SK-N-SH treated with all-trans-retinoic acid at 6 μM for 48 hours (cell line): ENCODE measurements at regions not wholly inside any gene's neighbourhood (a gene's known extent, or its start where the extent isn't known, plus 50 kb on each side); places are given as distances from the start of the nearest gene placed in this dataset.

Source experiments
- ATAC-seq: fragments of 200-7000 bp; cut with Tn5 transposase; 3 replicates; pipeline ENCODE4 v1.9.1; 2020; ENCODE audit warnings: mild to moderate bottlenecking, moderate library complexity
- ARNTL ChIP-seq: fragments of 450-650 bp; formaldehyde crosslinking; IDR thresholded peaks from 2 replicates; pipeline ENCODE4 v1.5.0; 2020; ENCODE audit warnings: low read depth, mild to moderate bottlenecking, moderate library complexity, borderline replicate concordance
- BACH2 ChIP-seq: fragments of 250-450 bp; sonication (Bioruptor Pico); IDR thresholded peaks from 2 replicates; pipeline ENCODE4 v1.9.0; 2021; ENCODE audit warnings: mild to moderate bottlenecking, borderline replicate concordance
- CSDC2 ChIP-seq: fragments of 250-450 bp; sonication (Bioruptor Pico); IDR thresholded peaks from 2 replicates; pipeline ENCODE4 v1.5.0; 2020; ENCODE audit warnings: mild to moderate bottlenecking, moderate library complexity
- CSRNP3 ChIP-seq: fragments of 250-450 bp; sonication (Bioruptor Pico); IDR thresholded peaks from 2 replicates; pipeline ENCODE4 v1.5.1; 2021; ENCODE audit warnings: mild to moderate bottlenecking, moderate library complexity
- ESRRG ChIP-seq: fragments of 250-450 bp; sonication (Bioruptor Pico); IDR thresholded peaks from 2 replicates; pipeline ENCODE4 v1.6.1; 2021; ENCODE audit warnings: mild to moderate bottlenecking
- GLIS3 ChIP-seq: fragments of 250-450 bp; sonication (Bioruptor Pico); IDR thresholded peaks from 2 replicates; pipeline ENCODE4 v1.5.0; 2020; ENCODE audit warnings: mild to moderate bottlenecking, moderate library complexity
- ISL1 ChIP-seq: fragments of 250-450 bp; sonication (Bioruptor Pico); IDR thresholded peaks from 2 replicates; pipeline ENCODE4 v2.1.2; 2022; ENCODE audit warnings: mild to moderate bottlenecking, moderate library complexity
- PATZ1 ChIP-seq: fragments of 250-450 bp; sonication (Bioruptor Pico); IDR thresholded peaks from 2 replicates; pipeline ENCODE4 v1.8.0; 2020; ENCODE audit warnings: mild to moderate bottlenecking, moderate library complexity, borderline replicate concordance
- POU6F1 ChIP-seq: fragments of 250-450 bp; sonication (Bioruptor Pico); IDR thresholded peaks from 2 replicates; pipeline ENCODE4 v1.8.0; 2021; ENCODE audit warnings: low read depth, mild to moderate bottlenecking, moderate library complexity, borderline replicate concordance
- PPARA ChIP-seq: fragments of 250-450 bp; sonication (Bioruptor Pico); IDR thresholded peaks from 2 replicates; pipeline ENCODE4 v1.5.0; 2020; ENCODE audit warnings: mild to moderate bottlenecking, borderline replicate concordance
- RARB ChIP-seq: fragments of 250-450 bp; sonication (Bioruptor Pico); IDR thresholded peaks from 2 replicates; pipeline ENCODE4 v1.8.0; 2021; ENCODE audit warnings: mild to moderate bottlenecking, moderate library complexity
- SNAI2 ChIP-seq: fragments of 250-450 bp; sonication (Bioruptor Pico); IDR thresholded peaks from 2 replicates; pipeline ENCODE4 v1.5.0; 2020; ENCODE audit warnings: mild to moderate bottlenecking, moderate library complexity
- TCF4 ChIP-seq: fragments of 250-450 bp; sonication (Bioruptor Pico); IDR thresholded peaks from 2 replicates; pipeline ENCODE4 v1.8.0; 2021; ENCODE audit warnings: mild to moderate bottlenecking, moderate library complexity, borderline replicate concordance
- TOX ChIP-seq: fragments of 250-450 bp; sonication (Bioruptor Pico); IDR thresholded peaks from 2 replicates; pipeline ENCODE4 v1.8.0; 2021; ENCODE audit warnings: mild to moderate bottlenecking, moderate library complexity, borderline replicate concordance
- TSHZ2 ChIP-seq: fragments of 250-450 bp; sonication (Bioruptor Pico); IDR thresholded peaks from 2 replicates; pipeline ENCODE4 v1.5.0; 2020; ENCODE audit warnings: mild to moderate bottlenecking, moderate library complexity
- ZC3H10 ChIP-seq: fragments of 250-450 bp; sonication (Bioruptor Pico); IDR thresholded peaks from 2 replicates; pipeline ENCODE4 v1.5.1; 2021; ENCODE audit warnings: mild to moderate bottlenecking, moderate library complexity
- ZFP3 ChIP-seq: fragments of 250-450 bp; sonication (Bioruptor Pico); IDR thresholded peaks from 2 replicates; pipeline ENCODE4 v1.5.0; 2020; ENCODE audit warnings: mild to moderate bottlenecking, moderate library complexity
- ZFP30 ChIP-seq: fragments of 450-650 bp; formaldehyde crosslinking; IDR thresholded peaks from 2 replicates; pipeline ENCODE4 v1.5.0; 2022; ENCODE audit warnings: mild to moderate bottlenecking, moderate library complexity
- ZNF565 ChIP-seq: fragments of 450-650 bp; formaldehyde crosslinking; conservative IDR thresholded peaks from 2 replicates; pipeline ENCODE4 v1.5.0; 2020; ENCODE audit warnings: low read depth, mild to moderate bottlenecking, moderate library complexity
- ZNF8 ChIP-seq: fragments of 450-650 bp; formaldehyde crosslinking; IDR thresholded peaks from 2 replicates; pipeline ENCODE4 v1.5.0; 2020; ENCODE audit warnings: mild to moderate bottlenecking, moderate library complexity

- TF ChIP-seq CSRNP3 (no peak), ZC3H10 (CRISPR knock-in tag) (no peak), ZFP30 (CRISPR knock-in tag) (no peak), ARNTL (CRISPR knock-in tag) (no peak), TSHZ2 (CRISPR knock-in tag) (no peak), ZNF565 (CRISPR knock-in tag) (no peak), PATZ1 (CRISPR knock-in tag) (no peak), GLIS3 (CRISPR knock-in tag) (no peak), TCF4 (CRISPR knock-in tag) (no peak)
- no peak for ATAC-seq
These were observed 246.4 kb upstream of the RAB6C start for GRCh38 chr2:129733041-129733440.

GRCh38 chr2:129733579-129733978 lies 245.9 kb upstream of the RAB6C start:
- TF ChIP-seq CSRNP3 (no peak), ESRRG (CRISPR knock-in tag) (no peak), TSHZ2 (CRISPR knock-in tag) (no peak), BACH2 (CRISPR knock-in tag) (no peak), ISL1 (CRISPR knock-in tag) (no peak), ZFP3 (CRISPR knock-in tag) (no peak)
- TF ChIP-seq, all 23 proteins: peak for 0
- no peak for ATAC-seq

- no peak for TF ChIP-seq ARNTL (CRISPR knock-in tag)
- no peak for TF ChIP-seq TOX
- no peak for TF ChIP-seq ESRRG (CRISPR knock-in tag)
- no peak for TF ChIP-seq GLIS3 (CRISPR knock-in tag)
- TF ChIP-seq CSDC2 (CRISPR knock-in tag) = no peak
- TF ChIP-seq TCF4 (CRISPR knock-in tag) = no peak
- no peak for TF ChIP-seq SNAI2 (CRISPR knock-in tag)
- no peak for ATAC-seq
These were observed 245.0 kb upstream of the RAB6C start for GRCh38 chr2:129734343-129735034.

- ATAC-seq = no peak
- TF ChIP-seq TSHZ2 (CRISPR knock-in tag) (no peak), ESRRG (CRISPR knock-in tag) (no peak), ARNTL (CRISPR knock-in tag) (no peak), CSDC2 (CRISPR knock-in tag) (no peak), PPARA (CRISPR knock-in tag) (no peak), RARB (CRISPR knock-in tag) (no peak), ISL1 (CRISPR knock-in tag) (no peak), POU6F1 (CRISPR knock-in tag) (no peak), ZNF8 (no peak), ZFP3 (CRISPR knock-in tag) (no peak)
These were observed 243.9 kb upstream of the RAB6C start for GRCh38 chr2:129735576-129735975.
